ENCODE measurements at regions not wholly inside any gene's neighbourhood (a gene's known extent, or its start where the extent isn't known, plus 50 kb on each side); places are given as distances from the start of the nearest gene placed in this dataset.
"Not testable (repeated sequence)": the region's sequence is repeated elsewhere in the genome, so short reads cannot be mapped to it uniquely, and the experiment has no call there.

GRCh38 chr4:159864337-159864736, 761.5 kb downstream of the RAPGEF2 start:
- intact Hi-C loops (cut with DNase I): no loop called here
- Histone ChIP-seq H3K27me3 (no peaks in the 10 kb centered on the region), H3K4me1 (no peaks in the 10 kb centered on the region), H3K9me3 (no peaks in the 10 kb centered on the region), H3K36me3 (no peaks in the 10 kb centered on the region), H3K27ac (no peak overlapping the region), H3K4me3 (no peak overlapping the region)
- no peak for DNase-seq (ENCODE audit: low spot score in 2 of 2)
- TF ChIP-seq CTCF (IDR thresholded peaks at IDR 0.05): no peak

- Histone ChIP-seq H3K27me3 (no peaks in the 10 kb centered on the region), H3K9me3 (no peaks in the 10 kb centered on the region), H3K4me1 (no peaks in the 10 kb centered on the region), H3K27ac (no peak overlapping the region), H3K4me3 (no peak overlapping the region), H3K36me3 (no peaks in the 10 kb centered on the region)
- no peak for DNase-seq (ENCODE audit: low spot score in 2 of 2)
- no peak for TF ChIP-seq CTCF (IDR thresholded peaks at IDR 0.05)
- intact Hi-C loops (cut with DNase I): no loop called here
Measured at GRCh38 chr4:159867673-159868072, 764.8 kb downstream of the RAPGEF2 start.

GRCh38 chr4:159868936-159869335, 766.1 kb downstream of the RAPGEF2 start:
- H3K4me1 ChIP-seq; H3K9me3 ChIP-seq; DNase-seq (ENCODE audit: low spot score in 2 of 2); H3K27ac ChIP-seq; intact Hi-C loops (cut with DNase I); H3K36me3 ChIP-seq; H3K4me3 ChIP-seq; H3K27me3 ChIP-seq: not testable (repeated sequence)

DNA sequence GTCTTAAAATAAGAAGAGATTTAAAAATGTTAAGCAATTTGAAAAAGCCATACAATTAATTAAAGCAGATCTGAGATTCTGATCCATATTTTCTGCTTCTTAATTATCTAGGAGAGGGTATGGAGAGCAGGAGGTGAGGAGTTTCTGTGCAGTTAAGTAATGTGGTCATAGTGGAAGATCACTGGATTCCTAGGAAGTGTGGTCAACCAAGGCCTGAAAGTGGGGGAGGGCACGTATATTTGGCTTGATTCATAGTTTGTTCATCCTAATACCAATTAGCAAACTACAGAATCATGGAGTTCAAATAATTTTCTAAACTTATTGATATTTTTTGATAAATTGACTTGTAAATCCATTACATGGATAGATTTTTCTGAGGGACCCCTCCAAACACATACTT, 768.3 kb downstream of the RAPGEF2 start:
- no peak for DNase-seq (ENCODE audit: low spot score in 2 of 2)
- no peak for TF ChIP-seq CTCF (IDR thresholded peaks at IDR 0.05)
- H3K36me3 ChIP-seq: no peaks in the 10 kb centered on the region
- H3K4me1 ChIP-seq: no peaks in the 10 kb centered on the region
- no peaks in the 10 kb centered on the region for H3K9me3 ChIP-seq
- H3K27ac ChIP-seq: no peak overlapping the region
- H3K4me3 ChIP-seq: no peak overlapping the region
- H3K27me3 ChIP-seq: no peaks in the 10 kb centered on the region
- intact Hi-C loops (cut with DNase I): no loop called here

- Histone ChIP-seq H3K4me3 (no peak overlapping the region), H3K27ac (no peak overlapping the region), H3K36me3 (no peaks in the 10 kb centered on the region), H3K27me3 (no peaks in the 10 kb centered on the region), H3K9me3 (no peaks in the 10 kb centered on the region), H3K4me1 (no peaks in the 10 kb centered on the region)
- DNase-seq (ENCODE audit: low spot score in 2 of 2): no peak
- no peak for TF ChIP-seq CTCF (IDR thresholded peaks at IDR 0.05)
- intact Hi-C loops (cut with DNase I): no loop called here
Measured at GRCh38 chr4:159881158-159881557, 778.3 kb downstream of the RAPGEF2 start.

GRCh38 chr4:159884989-159885388, 782.1 kb downstream of the RAPGEF2 start:
- H3K9me3 ChIP-seq: no peaks in the 10 kb centered on the region
- intact Hi-C loops (cut with DNase I): no loop called here
- no peak overlapping the region for H3K4me3 ChIP-seq
- no peaks in the 10 kb centered on the region for H3K27me3 ChIP-seq
- no peak for DNase-seq (ENCODE audit: low spot score in 2 of 2)
- no peak overlapping the region for H3K27ac ChIP-seq
- no peaks in the 10 kb centered on the region for H3K4me1 ChIP-seq
- H3K36me3 ChIP-seq: no peaks in the 10 kb centered on the region
- TF ChIP-seq CTCF (IDR thresholded peaks at IDR 0.05): no peak

Measured in ascending aorta (tissue), 2 donors.